IMR-90 (cell line): ENCODE measurements at regions not wholly inside any gene's neighbourhood (a gene's known extent, or its start where the extent isn't known, plus 50 kb on each side); places are given as distances from the start of the nearest gene placed in this dataset.

Experiments used
- ATAC-seq: fragments of 200-7000 bp; cut with Tn5 transposase; 2 replicates; pipeline ENCODE4 v1.9.1; 2020; ENCODE audit warnings: low read depth, mild to moderate bottlenecking, moderate library complexity
- BruUV-seq: library from RNA; stranded (reverse); fragments of 400-500 nt; replicated peaks from 2 replicates; lab custom pipeline; 2021; lab: Mats Ljungman, UMichigan
- CTCF ChIA-PET: fragments of 300-600 bp; formaldehyde crosslinking; extraction: SDS; loops from one replicate; lab custom pipeline; 2021; ENCODE audit warnings: antibody characterized with exemption; lab: Yijun Ruan, JAX
- POLR2A ChIA-PET: fragments of 300-600 bp; sonication (Branson Sonifier 250); formaldehyde crosslinking; loops from one replicate; lab custom pipeline; 2022; ENCODE audit warnings: antibody characterized with exemption; ENCODE audit not compliant: unreplicated experiment; lab: Charles Lee
- DNase-seq: peaks from one replicate; pipeline ENCODE4 v3.0.0; 2013
- H2AFZ ChIP-seq: replicated peaks from 2 replicates; pipeline ENCODE3; 2013; ENCODE audit warnings: low read length, mild to moderate bottlenecking; ENCODE audit not compliant: poor library complexity
- H2AK5ac ChIP-seq: 2 replicates; pipeline ENCODE4 v1.6.1; 2013; ENCODE audit warnings: low read depth, low read length, inconsistent platforms
- H2AK9ac ChIP-seq: replicated peaks from 2 replicates; pipeline ENCODE3; 2013; ENCODE audit warnings: mild to moderate bottlenecking, low read depth, low read length, moderate library complexity; ENCODE audit not compliant: poor library complexity
- H2BK120ac ChIP-seq: 2 replicates; pipeline ENCODE4 v1.6.1; 2013; ENCODE audit warnings: low read depth, low read length, inconsistent platforms
- H2BK15ac ChIP-seq: 3 replicates; pipeline ENCODE4 v1.6.1; 2013; ENCODE audit warnings: low read depth, low read length, inconsistent platforms
- H2BK20ac ChIP-seq: 2 replicates; pipeline ENCODE4 v1.6.1; 2013; ENCODE audit warnings: low read depth, mild to moderate bottlenecking, inconsistent platforms, low read length, moderate library complexity
- H2BK5ac ChIP-seq: 2 replicates; pipeline ENCODE4 v1.6.1; 2013; ENCODE audit warnings: mild to moderate bottlenecking, low read depth, low read length, inconsistent platforms; ENCODE audit not compliant: poor library complexity, severe bottlenecking
- H3K14ac ChIP-seq: replicated peaks from 2 replicates; pipeline ENCODE4 v1.6.1; 2013; ENCODE audit warnings: low read depth, low read length, inconsistent platforms
- H3K18ac ChIP-seq: 2 replicates; pipeline ENCODE4 v1.6.1; 2013; ENCODE audit warnings: low read depth, low read length, control low read depth
- H3K23ac ChIP-seq: 2 replicates; pipeline ENCODE4 v1.6.1; 2013; ENCODE audit warnings: low read depth, low read length, inconsistent platforms
- H3K27ac ChIP-seq: 2 replicates; pipeline ENCODE4 v1.5.1; 2013; ENCODE audit warnings: mild to moderate bottlenecking, control low read depth, low read length; ENCODE audit not compliant: insufficient read depth
- H3K27me3 ChIP-seq: 2 replicates; pipeline ENCODE4 v1.6.1; 2013; ENCODE audit warnings: low read length; ENCODE audit not compliant: control insufficient read depth, insufficient read depth
- H3K36me3 ChIP-seq: 2 replicates; pipeline ENCODE4 v1.6.1; 2013; ENCODE audit warnings: low read length, mixed read lengths; ENCODE audit not compliant: control insufficient read depth, insufficient read depth
- H3K4ac ChIP-seq: 2 replicates; pipeline ENCODE4 v1.6.1; 2013; ENCODE audit warnings: low read depth, low read length, inconsistent platforms
- H3K4me1 ChIP-seq: 2 replicates; pipeline ENCODE4 v1.6.1; 2013; ENCODE audit warnings: low read length, mixed read lengths; ENCODE audit not compliant: control insufficient read depth, insufficient read depth
- H3K4me2 ChIP-seq: 2 replicates; pipeline ENCODE4 v1.6.1; 2013; ENCODE audit warnings: low read depth, mild to moderate bottlenecking, control low read depth, low read length, moderate library complexity
- H3K4me3 ChIP-seq: 2 replicates; pipeline ENCODE4 v1.5.1; 2013; ENCODE audit warnings: low read depth, mild to moderate bottlenecking, control low read depth, low read length, moderate library complexity; ENCODE audit not compliant: insufficient read depth
- H3K56ac ChIP-seq: 2 replicates; pipeline ENCODE4 v1.6.1; 2013; ENCODE audit warnings: low read length, inconsistent platforms; ENCODE audit not compliant: insufficient read depth; ENCODE audit errors: extremely low read depth
- H3K79me1 ChIP-seq, 2 experiments: 2 replicates each; pipeline ENCODE4 v1.6.1; 2013; ENCODE audit warnings: low read length in 2 of 2, inconsistent platforms in 1 of 2, low read depth in 1 of 2
- H3K9ac ChIP-seq: 2 replicates; pipeline ENCODE4 v1.6.1; 2013; ENCODE audit warnings: low read depth, low read length, control low read depth
- H3K9me1 ChIP-seq: 2 replicates; pipeline ENCODE4 v1.6.1; 2013; ENCODE audit warnings: low read length, inconsistent platforms; ENCODE audit not compliant: insufficient read depth
- H3K9me3 ChIP-seq: 2 replicates; pipeline ENCODE4 v1.6.1; 2013; ENCODE audit warnings: low read length; ENCODE audit not compliant: control insufficient read depth, insufficient read depth
- H4K20me1 ChIP-seq: 2 replicates; pipeline ENCODE4 v1.6.1; 2013; ENCODE audit warnings: low read length, inconsistent platforms; ENCODE audit not compliant: insufficient read depth
- H4K5ac ChIP-seq: 2 replicates; pipeline ENCODE4 v1.6.1; 2013; ENCODE audit warnings: mild to moderate bottlenecking, low read depth, low read length, control low read depth
- H4K8ac ChIP-seq, 2 experiments: 2 replicates each; pipeline ENCODE4 v1.6.1; 2013; ENCODE audit warnings: low read depth in 2 of 2, low read length in 2 of 2, control low read depth in 1 of 2, inconsistent platforms in 1 of 2
- H4K91ac ChIP-seq: 2 replicates; pipeline ENCODE4 v1.6.1; 2013; ENCODE audit warnings: low read depth, low read length, inconsistent platforms; ENCODE audit not compliant: insufficient read depth
- BHLHE40 ChIP-seq: fragments of 150-350 bp; IDR thresholded peaks from 2 replicates; pipeline ENCODE4 v1.6.1; 2016; ENCODE audit warnings: mild to moderate bottlenecking, low read depth, low read length
- CEBPB ChIP-seq: IDR thresholded peaks from 2 replicates; pipeline ENCODE4 v1.6.1; 2012; ENCODE audit warnings: low read depth, low read length, improper control_type of control experiment
- CHD1 ChIP-seq: IDR thresholded peaks from 2 replicates; pipeline ENCODE4 v1.6.1; 2012; ENCODE audit warnings: low read depth, low read length, improper control_type of control experiment
- FOS ChIP-seq: fragments of 150-350 bp; IDR thresholded peaks from 2 replicates; pipeline ENCODE4 v1.6.1; 2016; ENCODE audit warnings: low read depth, low read length
- MAFK ChIP-seq: IDR thresholded peaks from 2 replicates; pipeline ENCODE4 v1.6.1; 2012; ENCODE audit warnings: low read depth, low read length, improper control_type of control experiment
- MAZ ChIP-seq: IDR thresholded peaks from 2 replicates; pipeline ENCODE4 v1.6.1; 2012; ENCODE audit warnings: low read depth, mild to moderate bottlenecking, low read length, improper control_type of control experiment, moderate library complexity, borderline replicate concordance
- MXI1 ChIP-seq: IDR thresholded peaks from 2 replicates; pipeline ENCODE4 v1.6.1; 2012; ENCODE audit warnings: low read depth, mild to moderate bottlenecking, low read length, moderate library complexity, borderline replicate concordance
- NFE2L2 ChIP-seq: fragments of 150-350 bp; IDR thresholded peaks from 2 replicates; pipeline ENCODE4 v1.6.1; 2016; ENCODE audit warnings: low read depth, mild to moderate bottlenecking, low read length
- POLR2A ChIP-seq: IDR thresholded peaks from 2 replicates; pipeline ENCODE4 v1.6.1; 2012; ENCODE audit warnings: mild to moderate bottlenecking, low read depth, low read length
- RCOR1 ChIP-seq: IDR thresholded peaks from 2 replicates; pipeline ENCODE4 v1.6.1; 2012; ENCODE audit warnings: mild to moderate bottlenecking, low read length, improper control_type of control experiment; ENCODE audit not compliant: insufficient replicate concordance
- SMC3 ChIP-seq: fragments of 150-350 bp; IDR thresholded peaks from 2 replicates; pipeline ENCODE4 v1.6.1; 2016; ENCODE audit warnings: low read depth, mild to moderate bottlenecking, antibody characterized with exemption, low read length, moderate library complexity
- dilution Hi-C: fragments of 300-500 bp; cut with HindIII; formaldehyde crosslinking; loops from one replicate; pipeline ENCODE4 v1.14.3; 2018; ENCODE audit warnings: low sequenced_read_pairs; ENCODE audit not compliant: unreplicated experiment
- in situ Hi-C: fragments of 300-500 bp; cut with MboI; formaldehyde crosslinking; loops from 3 replicates; pipeline ENCODE4 v1.14.3; 2019; ENCODE audit warnings: low sequenced_read_pairs, inconsistent platforms, mixed read lengths
- intact Hi-C: fragments of 100-400 bp; cut with micrococcal nuclease; formaldehyde crosslinking; loops from 2 replicates; pipeline ENCODE4 v1.10.0; 2022
- TF ChIP-seq, protein P1 (sequence below): conservative IDR thresholded peaks from 2 replicates; pipeline ENCODE4 v1.5.1; 2012; ENCODE audit warnings: mild to moderate bottlenecking, low read depth, low read length, improper control_type of control experiment

DNA sequence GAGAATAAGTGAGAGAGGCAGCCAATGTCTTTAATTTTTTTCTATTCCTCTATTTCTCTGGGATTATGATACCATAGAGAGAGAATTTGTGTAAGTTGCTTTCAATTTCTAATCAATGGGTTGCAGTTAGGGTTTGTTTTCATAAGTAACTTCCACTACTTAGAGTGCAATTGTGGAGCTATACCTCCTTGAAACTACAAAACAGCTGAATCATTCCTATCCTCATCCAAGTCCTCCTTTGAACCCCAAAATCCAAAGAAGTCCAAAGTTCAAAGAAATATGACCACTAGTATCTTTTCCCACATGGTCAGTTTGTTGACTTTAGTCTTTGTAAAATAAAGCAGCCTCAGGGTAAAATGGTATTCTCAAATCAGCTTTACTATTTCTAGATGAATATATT, 1085.4 kb upstream of the INTU start:
- ATAC-seq (no peak), DNase-seq (no peak)
- no peaks in the 10 kb centered on the region for H3K9me3 ChIP-seq
- H3K27ac ChIP-seq, result no peak overlapping the region
- ChIA-PET POLR2A (no interaction called here), CTCF (no interaction called here)
- H3K23ac ChIP-seq, result no peak overlapping the region
- BruUV-seq, result no TSS peak
- H2AK9ac ChIP-seq, result no peak overlapping the region
- no peaks in the 10 kb centered on the region for H3K36me3 ChIP-seq
- H3K4ac ChIP-seq, result no peak overlapping the region
- no peaks in the 10 kb centered on the region for H4K20me1 ChIP-seq
- H2AK5ac ChIP-seq, result no peak overlapping the region
- H4K8ac ChIP-seq, result no peak overlapping the region
- H3K9ac ChIP-seq, result no peak overlapping the region
- H3K4me2 ChIP-seq, result no peak overlapping the region
- no peak for TF ChIP-seq POLR2A
- TF ChIP-seq NFE2L2, result no peak
- no peak for TF ChIP-seq MXI1
- no peak for TF ChIP-seq CEBPB
- no peak for TF ChIP-seq FOS
- TF ChIP-seq BHLHE40, result no peak
- TF ChIP-seq, protein P1, sequence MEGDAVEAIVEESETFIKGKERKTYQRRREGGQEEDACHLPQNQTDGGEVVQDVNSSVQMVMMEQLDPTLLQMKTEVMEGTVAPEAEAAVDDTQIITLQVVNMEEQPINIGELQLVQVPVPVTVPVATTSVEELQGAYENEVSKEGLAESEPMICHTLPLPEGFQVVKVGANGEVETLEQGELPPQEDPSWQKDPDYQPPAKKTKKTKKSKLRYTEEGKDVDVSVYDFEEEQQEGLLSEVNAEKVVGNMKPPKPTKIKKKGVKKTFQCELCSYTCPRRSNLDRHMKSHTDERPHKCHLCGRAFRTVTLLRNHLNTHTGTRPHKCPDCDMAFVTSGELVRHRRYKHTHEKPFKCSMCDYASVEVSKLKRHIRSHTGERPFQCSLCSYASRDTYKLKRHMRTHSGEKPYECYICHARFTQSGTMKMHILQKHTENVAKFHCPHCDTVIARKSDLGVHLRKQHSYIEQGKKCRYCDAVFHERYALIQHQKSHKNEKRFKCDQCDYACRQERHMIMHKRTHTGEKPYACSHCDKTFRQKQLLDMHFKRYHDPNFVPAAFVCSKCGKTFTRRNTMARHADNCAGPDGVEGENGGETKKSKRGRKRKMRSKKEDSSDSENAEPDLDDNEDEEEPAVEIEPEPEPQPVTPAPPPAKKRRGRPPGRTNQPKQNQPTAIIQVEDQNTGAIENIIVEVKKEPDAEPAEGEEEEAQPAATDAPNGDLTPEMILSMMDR, result no peak
- TF ChIP-seq CHD1, result no peak
- no peak for TF ChIP-seq SMC3
- TF ChIP-seq MAZ, result no peak
- TF ChIP-seq MAFK, result no peak
- TF ChIP-seq RCOR1, result no peak
- intact Hi-C loops (no loop called here), dilution Hi-C loops (no loop called here), in situ Hi-C loops (no loop called here)
- no peak overlapping the region for H2BK20ac ChIP-seq
- no peaks in the 10 kb centered on the region for H3K27me3 ChIP-seq
- H2BK15ac ChIP-seq, result no peak overlapping the region
- H2BK5ac ChIP-seq, result no peak overlapping the region
- no peaks in the 10 kb centered on the region for H3K79me1 ChIP-seq
- H2AFZ ChIP-seq, result no peak overlapping the region
- no peak overlapping the region for H4K5ac ChIP-seq
- no peak overlapping the region for H3K4me3 ChIP-seq
- no peaks in the 10 kb centered on the region for H3K4me1 ChIP-seq
- H2BK120ac ChIP-seq, result no peak overlapping the region
- H3K14ac ChIP-seq, result no peak overlapping the region
- H3K56ac ChIP-seq, result no peak overlapping the region
- H4K91ac ChIP-seq, result no peak overlapping the region
- H3K18ac ChIP-seq, result no peak overlapping the region
- no peaks in the 10 kb centered on the region for H3K9me1 ChIP-seq
